Fibroblast of mammary gland (primary cell): ENCODE measurements at regions not wholly inside any gene's neighbourhood (a gene's known extent, or its start where the extent isn't known, plus 50 kb on each side); places are given as distances from the start of the nearest gene placed in this dataset.
"Not testable (repeated sequence)": the region's sequence is repeated elsewhere in the genome, so short reads cannot be mapped to it uniquely, and the experiment has no call there.

Experiments
- DNase-seq: peaks from one replicate; pipeline ENCODE4 v3.0.0-alpha.2; 2010; ENCODE audit warnings: low read depth
- H3K4me3 ChIP-seq: 2 replicates; pipeline ENCODE4 v1.5.1; 2011; ENCODE audit warnings: low read depth, mild to moderate bottlenecking, low read length, moderate library complexity; ENCODE audit not compliant: control insufficient read depth
- TF ChIP-seq, protein P1 (sequence below): conservative IDR thresholded peaks from 2 replicates; pipeline ENCODE4 v1.5.1; 2011; ENCODE audit warnings: low read depth, low read length, inconsistent platforms; ENCODE audit not compliant: control insufficient read depth, insufficient read depth

DNA sequence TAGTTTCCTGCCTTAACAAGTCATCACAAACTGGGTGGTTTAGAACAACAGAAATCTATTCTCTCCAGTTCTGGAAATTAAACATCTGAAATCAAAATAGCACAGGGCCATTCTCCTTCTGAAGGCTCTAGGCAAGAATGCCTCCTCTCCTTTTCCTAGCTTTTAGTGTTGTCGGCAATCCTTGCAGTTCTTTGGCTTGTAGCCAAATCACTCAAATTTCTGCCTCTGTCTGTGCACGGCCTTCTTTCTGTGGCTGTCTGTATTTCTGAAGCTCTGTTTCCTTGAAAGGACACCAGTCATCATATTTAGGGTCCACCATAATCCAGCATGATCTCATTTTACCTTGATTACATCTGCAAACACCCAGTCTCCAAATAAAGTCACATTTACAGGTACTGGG lies 795.5 kb downstream of the METTL15 start:
- H3K4me3 ChIP-seq: no peak overlapping the region
- peak; percentile 5 for DNase-seq
- TF ChIP-seq, protein P1, sequence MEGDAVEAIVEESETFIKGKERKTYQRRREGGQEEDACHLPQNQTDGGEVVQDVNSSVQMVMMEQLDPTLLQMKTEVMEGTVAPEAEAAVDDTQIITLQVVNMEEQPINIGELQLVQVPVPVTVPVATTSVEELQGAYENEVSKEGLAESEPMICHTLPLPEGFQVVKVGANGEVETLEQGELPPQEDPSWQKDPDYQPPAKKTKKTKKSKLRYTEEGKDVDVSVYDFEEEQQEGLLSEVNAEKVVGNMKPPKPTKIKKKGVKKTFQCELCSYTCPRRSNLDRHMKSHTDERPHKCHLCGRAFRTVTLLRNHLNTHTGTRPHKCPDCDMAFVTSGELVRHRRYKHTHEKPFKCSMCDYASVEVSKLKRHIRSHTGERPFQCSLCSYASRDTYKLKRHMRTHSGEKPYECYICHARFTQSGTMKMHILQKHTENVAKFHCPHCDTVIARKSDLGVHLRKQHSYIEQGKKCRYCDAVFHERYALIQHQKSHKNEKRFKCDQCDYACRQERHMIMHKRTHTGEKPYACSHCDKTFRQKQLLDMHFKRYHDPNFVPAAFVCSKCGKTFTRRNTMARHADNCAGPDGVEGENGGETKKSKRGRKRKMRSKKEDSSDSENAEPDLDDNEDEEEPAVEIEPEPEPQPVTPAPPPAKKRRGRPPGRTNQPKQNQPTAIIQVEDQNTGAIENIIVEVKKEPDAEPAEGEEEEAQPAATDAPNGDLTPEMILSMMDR: no peak

- DNase-seq: no peak
- TF ChIP-seq, protein P1: no peak
Measured at GRCh38 chr11:28900427-28900826, 792.2 kb downstream of the METTL15 start.

DNA sequence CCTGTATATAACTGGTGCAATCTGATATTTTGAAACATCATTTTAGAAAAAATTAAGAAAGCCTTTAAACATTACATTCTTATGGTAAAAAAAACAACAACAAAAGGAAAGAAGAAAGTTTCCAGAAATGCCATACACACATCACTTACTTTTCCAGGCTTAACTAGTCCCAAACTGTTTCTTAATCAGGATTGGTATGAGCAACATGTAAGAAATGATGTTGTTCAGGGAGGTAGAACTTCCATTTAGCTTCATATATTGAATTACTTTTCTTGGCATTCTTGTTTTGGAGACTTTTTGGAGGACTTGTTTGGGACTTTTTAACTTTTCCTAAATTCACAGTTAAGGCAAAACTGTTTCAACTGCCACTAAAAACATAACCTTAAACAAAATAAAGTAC lies 791.5 kb downstream of the METTL15 start:
- no peak overlapping the region for H3K4me3 ChIP-seq
- DNase-seq: no peak
- TF ChIP-seq, protein P1: no peak

More at GRCh38 chr11:28900427-28900826, 792.2 kb downstream of the METTL15 start:
- H3K4me3 ChIP-seq: no peak overlapping the region

DNA sequence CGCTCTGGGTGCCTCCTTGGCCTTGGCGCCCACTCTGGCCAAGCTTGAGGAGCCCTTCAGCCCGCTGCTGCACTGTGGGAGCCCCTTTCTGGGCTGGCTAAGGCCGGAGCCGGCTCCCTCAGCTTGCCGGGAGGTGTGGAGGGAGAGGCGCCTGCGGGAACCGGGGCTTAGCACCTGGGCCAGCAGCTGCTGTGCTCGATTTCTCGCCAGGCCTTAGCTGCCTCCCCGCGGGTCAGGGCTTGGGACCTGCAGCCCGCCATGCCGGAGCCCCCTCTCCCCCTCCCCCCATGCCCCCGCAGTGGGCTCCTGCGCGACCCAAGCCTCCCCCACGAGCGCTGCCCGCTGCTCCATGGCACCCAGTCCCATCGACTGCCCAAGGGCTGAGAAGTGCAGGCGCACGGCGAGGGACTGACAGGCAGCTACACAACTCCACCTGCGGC lies 782.4 kb downstream of the METTL15 start:
- H3K4me3 ChIP-seq, DNase-seq: not testable (repeated sequence)

DNA sequence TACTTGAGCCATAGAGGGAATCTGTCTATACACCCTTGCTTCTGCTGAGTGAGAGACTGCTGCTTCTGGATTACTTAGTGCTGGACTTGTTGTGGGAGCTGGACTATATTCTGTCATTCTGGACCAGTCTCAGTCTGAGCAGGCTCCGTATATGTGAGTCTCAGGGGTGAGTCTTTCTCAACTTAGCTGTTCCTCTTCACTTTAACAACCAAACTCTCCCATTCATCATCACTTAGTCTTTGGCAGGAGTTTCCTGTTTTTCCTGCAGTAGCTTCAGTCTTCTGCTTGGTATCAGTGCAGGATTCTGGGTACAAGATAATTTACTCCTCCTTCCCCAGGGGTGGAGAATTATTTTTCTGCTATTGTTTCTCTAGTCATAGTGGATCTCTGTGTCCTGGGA lies 779.5 kb downstream of the METTL15 start:
- TF ChIP-seq, protein P1: no peak
- no peak for DNase-seq
- H3K4me3 ChIP-seq: no peak overlapping the region

DNA sequence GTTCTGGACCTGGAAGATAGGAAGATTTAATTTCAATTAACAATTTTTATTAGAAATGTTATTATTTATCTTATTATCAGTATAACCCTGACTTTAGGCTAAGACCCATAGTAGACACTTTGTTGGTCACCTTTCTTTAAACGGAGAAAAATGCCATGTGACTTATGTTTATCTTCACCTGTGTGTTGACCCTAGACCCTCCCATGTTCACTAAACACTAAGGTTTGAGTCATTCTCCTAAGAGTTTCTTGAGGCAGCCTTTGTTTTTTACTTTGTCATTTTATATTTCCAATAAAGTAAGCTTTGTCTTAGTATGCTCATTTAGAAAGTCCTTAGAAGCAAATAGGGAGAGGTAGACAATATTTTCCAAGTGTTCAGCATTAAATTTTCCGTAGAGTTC lies 771.7 kb downstream of the METTL15 start:
- TF ChIP-seq, protein P1: no peak
- no peak overlapping the region for H3K4me3 ChIP-seq
- no peak for DNase-seq

DNA sequence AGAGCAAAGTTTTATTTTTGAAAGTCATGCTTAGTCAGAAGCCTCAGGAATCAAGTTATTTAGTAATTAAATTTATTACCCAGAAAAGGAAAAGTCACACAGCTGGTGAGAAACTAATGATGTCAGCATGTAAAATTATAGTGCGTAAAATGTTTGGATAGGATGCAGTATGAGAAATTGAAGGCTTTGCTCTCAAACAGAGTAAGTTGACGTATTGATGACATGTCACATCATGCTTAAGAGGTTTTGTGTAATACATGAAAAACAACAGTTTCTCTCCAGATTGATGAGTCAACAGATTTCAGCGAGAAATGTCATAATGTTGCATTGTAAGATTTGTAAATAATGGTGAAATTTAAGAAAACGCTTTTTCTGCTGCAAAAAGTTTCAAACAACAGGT lies 769.8 kb downstream of the METTL15 start:
- TF ChIP-seq, protein P1: no peak
- DNase-seq: peak; percentile 52
- H3K4me3 ChIP-seq: no peak overlapping the region
